ENCODE measurements at regions not wholly inside any gene's neighbourhood (a gene's known extent, or its start where the extent isn't known, plus 50 kb on each side); places are given as distances from the start of the nearest gene placed in this dataset.

GRCh38 chr5:129217179-129217578 lies 122.6 kb downstream of the ISOC1 start:
- TF ChIP-seq RXRA (IDR thresholded peaks at IDR 0.05) (no peak), HNF4A (conservative IDR thresholded peaks at IDR 0.05) (no peak), CTCF (IDR thresholded peaks at IDR 0.05; ENCODE audit: low read depth, low read length, missing input control) (no peak), REST (IDR thresholded peaks at IDR 0.05) (no peak), ATF3 (IDR thresholded peaks at IDR 0.05) (no peak), MAX (IDR thresholded peaks at IDR 0.05) (no peak), TAF1 (conservative IDR thresholded peaks at IDR 0.05) (no peak), ZBTB33 (IDR thresholded peaks at IDR 0.05) (no peak), RAD21 (IDR thresholded peaks at IDR 0.05) (no peak), JUND (IDR thresholded peaks at IDR 0.05) (no peak), FOXA1 (IDR thresholded peaks at IDR 0.05) (no peak), SP1 (IDR thresholded peaks at IDR 0.05) (no peak), YY1 (IDR thresholded peaks at IDR 0.05) (no peak), NR2F2 (IDR thresholded peaks at IDR 0.05) (no peak)
